Duodenal mucosa (tissue), 2 donors: ENCODE measurements at regions not wholly inside any gene's neighbourhood (a gene's known extent, or its start where the extent isn't known, plus 50 kb on each side); places are given as distances from the start of the nearest gene placed in this dataset.

ENCODE experiments used
- H3K27ac ChIP-seq: one replicate; pipeline ENCODE4 v1.7.0; 2013; ENCODE audit warnings: low read depth, low read length
- H3K27me3 ChIP-seq, 2 donors: one replicate each; pipeline ENCODE4 v1.7.0; 2013; ENCODE audit warnings: low read length in 2 of 2, control low read depth in 1 of 2; ENCODE audit not compliant: insufficient read depth in 2 of 2, control insufficient read depth in 1 of 2
- H3K36me3 ChIP-seq, 2 donors: one replicate each; pipeline ENCODE4 v1.7.0; 2013; ENCODE audit warnings: low read length in 2 of 2, control low read depth in 1 of 2; ENCODE audit not compliant: insufficient read depth in 2 of 2, control insufficient read depth in 1 of 2
- H3K4me1 ChIP-seq, 2 donors: one replicate each; pipeline ENCODE4 v1.7.0; 2013; ENCODE audit warnings: low read length in 2 of 2, control low read depth in 1 of 2; ENCODE audit not compliant: insufficient read depth in 2 of 2, control insufficient read depth in 1 of 2
- H3K4me3 ChIP-seq, 2 donors: one replicate each; pipeline ENCODE4 v1.7.0; 2013; ENCODE audit warnings: low read length in 2 of 2, low read depth in 1 of 2
- H3K9ac ChIP-seq, 2 donors: one replicate each; pipeline ENCODE4 v1.7.0; 2013; ENCODE audit warnings: low read length in 2 of 2, low read depth in 1 of 2
- H3K9me3 ChIP-seq, 2 donors: one replicate each; pipeline ENCODE4 v1.7.0; 2013; ENCODE audit warnings: low read length in 2 of 2, control low read depth in 1 of 2; ENCODE audit not compliant: control insufficient read depth in 1 of 2

- no peaks in the 10 kb centered on the region for H3K9me3 ChIP-seq
- no peaks in the 10 kb centered on the region for H3K36me3 ChIP-seq
- no peak overlapping the region for H3K9ac ChIP-seq
These were observed 197.1 kb downstream of the UACA start for GRCh38 chr15:70566047-70566835.

DNA sequence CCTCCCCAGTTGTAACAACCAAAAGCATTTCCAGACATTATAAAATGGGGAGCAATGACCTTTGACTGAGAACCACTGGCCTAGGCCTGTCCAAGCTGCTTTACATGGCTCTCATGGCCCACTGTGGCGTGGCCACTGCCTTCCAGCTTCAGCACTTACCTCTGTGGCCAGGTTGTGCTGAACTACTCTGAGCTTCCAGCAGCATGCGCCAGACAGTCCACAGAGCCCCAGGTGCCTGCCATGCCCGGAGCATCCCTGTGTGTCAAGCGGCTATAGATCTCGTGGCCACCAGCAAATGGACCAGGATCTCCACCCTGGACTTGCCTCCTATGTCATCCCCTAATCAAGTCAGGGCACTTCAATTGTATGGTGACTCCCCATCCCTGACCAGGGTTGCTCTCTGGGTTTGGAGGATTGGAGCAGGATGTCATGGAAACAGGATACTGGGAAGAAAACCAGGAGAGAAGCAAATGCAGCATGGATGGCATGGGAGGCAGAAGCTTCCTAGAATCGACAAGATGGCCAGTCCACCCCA is 199.7 kb downstream of the UACA start:
- no peaks in the 10 kb centered on the region for H3K36me3 ChIP-seq
- H3K4me1 ChIP-seq: peaks cover 9 to 14% of the 10 kb centered on the region in 2 donors
- H3K9me3 ChIP-seq: no peaks in the 10 kb centered on the region
- H3K9ac ChIP-seq: no peak overlapping the region
- H3K4me3 ChIP-seq: no peak overlapping the region
- no peak overlapping the region for H3K27ac ChIP-seq
- H3K27me3 ChIP-seq: peaks cover 0 to 5% of the 10 kb centered on the region in 2 donors

More at GRCh38 chr15:70566047-70566835, 197.1 kb downstream of the UACA start:
- Histone ChIP-seq H3K4me3 (no peak overlapping the region), H3K27ac (no peak overlapping the region), H3K27me3 (no peaks in the 10 kb centered on the region), H3K4me1 (peaks cover 5 to 6% of the 10 kb centered on the region in 2 donors)

DNA sequence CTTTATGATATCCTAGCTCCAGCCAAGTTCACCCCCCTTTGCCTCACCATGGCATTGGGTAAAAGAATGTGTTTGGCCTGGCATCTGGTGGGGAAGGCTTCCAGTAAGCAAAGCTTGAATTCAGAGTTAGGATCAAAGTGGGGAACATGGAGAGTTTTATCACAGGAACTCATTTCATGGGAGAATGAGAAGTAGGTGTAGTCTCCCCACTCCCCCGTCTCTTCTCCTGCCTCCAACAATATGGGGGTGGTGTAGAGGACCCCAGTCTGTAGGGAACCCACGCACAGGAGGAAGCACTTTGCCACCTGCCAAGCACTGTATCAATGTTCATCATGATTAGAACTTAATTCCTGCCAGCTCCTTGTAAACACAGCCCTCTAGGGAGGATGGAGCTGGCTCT is 200.5 kb downstream of the UACA start:
- no peak overlapping the region for H3K4me3 ChIP-seq
- peaks cover 12 to 14% of the 10 kb centered on the region in 2 donors for H3K4me1 ChIP-seq
- no peak overlapping the region for H3K9ac ChIP-seq
- H3K27me3 ChIP-seq: peaks cover 0 to 8% of the 10 kb centered on the region in 2 donors
- no peak overlapping the region for H3K27ac ChIP-seq
- no peaks in the 10 kb centered on the region for H3K36me3 ChIP-seq
- H3K9me3 ChIP-seq: no peaks in the 10 kb centered on the region

DNA sequence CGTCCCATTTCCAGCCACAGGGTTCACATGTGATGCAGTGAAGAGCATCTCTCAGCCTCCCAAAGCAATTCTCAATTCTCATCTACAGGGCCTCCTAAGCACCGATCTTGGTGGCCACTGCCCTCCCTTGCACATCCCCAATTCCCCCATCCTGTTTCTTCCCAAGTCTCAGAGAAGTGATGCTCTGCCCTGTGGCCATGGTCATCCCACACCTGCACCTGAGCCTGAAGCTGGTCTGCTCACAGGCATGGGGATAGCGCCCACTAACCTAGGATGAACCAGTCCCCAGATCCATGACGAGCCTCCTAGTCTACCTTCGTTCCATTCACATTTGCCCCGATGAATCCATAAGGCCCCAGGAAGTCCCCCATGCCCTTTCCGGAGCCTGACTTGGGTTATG is 201.5 kb downstream of the UACA start:
- H3K36me3 ChIP-seq: no peaks in the 10 kb centered on the region
- H3K27ac ChIP-seq: no peak overlapping the region
- H3K9ac ChIP-seq: no peak overlapping the region
- H3K4me1 ChIP-seq: peaks cover 12 to 14% of the 10 kb centered on the region in 2 donors
- H3K4me3 ChIP-seq: no peak overlapping the region
- H3K9me3 ChIP-seq: no peaks in the 10 kb centered on the region
- H3K27me3 ChIP-seq: peaks cover 0 to 8% of the 10 kb centered on the region in 2 donors

DNA sequence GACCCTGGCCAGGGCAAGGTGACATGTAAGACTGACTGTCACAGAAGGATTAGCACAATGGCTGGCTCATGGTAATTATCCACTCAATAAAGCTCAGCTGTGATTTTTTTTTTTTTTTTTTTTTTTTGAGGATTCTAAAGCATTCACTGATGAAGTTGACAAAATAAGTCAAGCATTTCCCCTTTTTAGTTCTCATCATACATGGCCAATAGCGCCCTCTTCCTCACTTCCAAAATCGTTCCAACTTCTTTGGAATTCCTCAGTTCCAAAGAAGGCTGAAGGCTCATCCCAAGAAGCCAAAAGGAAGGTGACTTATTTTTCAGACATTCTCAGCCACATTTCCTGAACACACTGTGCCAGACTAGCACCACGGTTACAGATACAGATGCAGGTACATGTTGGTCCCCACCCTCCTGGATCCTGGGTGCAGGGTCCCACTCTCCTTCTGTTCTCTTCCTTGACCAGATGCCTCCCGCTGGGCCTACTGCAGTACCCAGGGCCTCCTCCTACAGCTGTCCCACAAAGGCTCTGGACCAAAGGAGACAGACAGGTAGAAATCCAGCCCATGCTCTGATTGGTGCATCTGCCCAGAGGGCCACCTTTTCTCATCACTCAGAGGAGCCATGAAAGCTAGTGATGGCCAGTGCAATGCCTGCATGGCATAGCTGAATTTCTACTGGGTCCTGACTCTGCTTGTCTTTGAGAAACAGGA is 202.6 kb downstream of the UACA start:
- no peak overlapping the region for H3K27ac ChIP-seq

GRCh38 chr15:70559265-70560239 is 203.8 kb downstream of the UACA start:
- Histone ChIP-seq H3K36me3 (no peaks in the 10 kb centered on the region), H3K9me3 (no peaks in the 10 kb centered on the region), H3K9ac (peak overlapping the region in 1 of 2 donors; percentile 28), H3K4me1 (peaks cover 12 to 14% of the 10 kb centered on the region in 2 donors), H3K27ac (no peak overlapping the region), H3K4me3 (peak overlapping the region; percentile 30 to 46), H3K27me3 (peaks cover 0 to 8% of the 10 kb centered on the region in 2 donors)

More for the DNA sequence above, 202.6 kb downstream of the UACA start:
- no peaks in the 10 kb centered on the region for H3K36me3 ChIP-seq
- no peaks in the 10 kb centered on the region for H3K9me3 ChIP-seq
- peaks cover 0 to 8% of the 10 kb centered on the region in 2 donors for H3K27me3 ChIP-seq
- no peak overlapping the region for H3K4me3 ChIP-seq
- no peak overlapping the region for H3K9ac ChIP-seq
- peaks cover 12 to 14% of the 10 kb centered on the region in 2 donors for H3K4me1 ChIP-seq

DNA sequence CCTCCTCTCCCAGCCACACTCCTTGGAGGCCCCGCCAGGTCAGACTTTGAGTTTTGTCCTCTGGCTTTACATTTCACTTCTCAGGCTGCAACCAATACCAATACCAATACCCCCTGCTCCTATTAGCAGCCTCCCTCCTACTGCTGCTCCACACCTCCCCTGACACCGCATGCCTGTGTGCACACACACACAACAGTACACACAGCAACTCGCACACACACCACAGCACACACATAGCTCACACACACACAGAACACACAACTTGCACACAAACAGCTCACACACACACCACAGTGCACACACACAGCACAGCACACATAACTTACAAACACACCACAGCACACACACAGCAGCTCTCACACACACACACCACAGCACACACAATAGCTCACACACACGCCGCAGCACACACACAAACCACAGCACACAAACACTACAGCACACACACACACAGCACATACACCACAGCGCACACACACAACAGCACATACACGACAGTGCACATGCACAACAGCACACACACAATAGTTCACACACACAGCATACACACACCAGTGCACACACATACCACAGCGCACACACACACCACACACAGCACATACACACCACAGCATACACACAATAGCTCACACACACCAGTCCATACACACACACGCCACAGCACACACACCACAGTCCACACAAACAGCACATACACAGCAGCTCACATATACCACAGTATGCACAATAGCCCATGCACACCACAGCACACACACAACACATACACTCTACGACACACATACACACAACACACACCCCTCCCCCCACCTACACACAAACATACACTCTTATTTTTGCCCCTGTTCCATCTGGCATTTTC is 204.7 kb downstream of the UACA start:
- H3K27ac ChIP-seq: no peak overlapping the region
- H3K4me1 ChIP-seq: peaks cover 12 to 14% of the 10 kb centered on the region in 2 donors
- peak overlapping the region in 1 of 2 donors; percentile 28 for H3K9ac ChIP-seq
- no peaks in the 10 kb centered on the region for H3K36me3 ChIP-seq
- peak overlapping the region; percentile 30 to 46 for H3K4me3 ChIP-seq
- no peaks in the 10 kb centered on the region for H3K9me3 ChIP-seq
- H3K27me3 ChIP-seq: peaks cover 0 to 8% of the 10 kb centered on the region in 2 donors

DNA sequence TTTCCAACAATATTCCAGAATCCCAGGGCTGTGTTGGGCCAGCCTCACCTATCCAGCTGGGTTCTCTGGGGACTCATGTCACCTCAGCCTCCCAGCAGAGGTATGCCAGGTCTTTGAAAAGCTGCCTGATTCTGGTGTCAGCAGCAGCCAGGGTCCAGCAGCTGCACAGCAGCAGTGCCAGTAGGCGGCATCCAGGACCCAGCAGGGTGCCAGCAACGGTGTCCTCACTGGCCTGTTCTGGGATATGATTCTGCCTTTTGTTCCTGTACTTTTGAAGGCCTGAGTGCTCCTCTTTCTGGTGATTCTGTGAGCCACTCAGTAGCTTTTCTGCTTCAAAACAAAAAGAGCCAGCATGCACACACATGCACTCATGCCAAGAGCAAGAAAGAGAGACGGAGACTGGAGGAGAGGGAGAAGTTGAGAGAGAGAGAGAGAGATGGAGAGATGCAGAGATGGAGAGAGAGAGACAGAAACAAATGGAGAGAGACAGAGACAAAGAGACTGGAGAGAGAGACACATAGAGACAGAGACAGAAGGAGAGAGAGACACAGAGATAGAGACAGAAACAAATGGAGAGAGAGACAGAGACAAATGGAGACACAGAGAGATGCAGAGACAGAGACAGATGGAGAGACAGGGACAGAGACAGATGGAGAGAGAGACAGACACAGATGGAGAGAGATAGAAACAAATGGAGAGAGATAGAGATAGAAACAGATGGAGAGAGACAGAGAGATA is 205.7 kb downstream of the UACA start:
- Histone ChIP-seq H3K27ac (no peak overlapping the region), H3K4me3 (no peak overlapping the region), H3K4me1 (peaks cover 12 to 14% of the 10 kb centered on the region in 2 donors), H3K36me3 (no peaks in the 10 kb centered on the region), H3K9me3 (no peaks in the 10 kb centered on the region), H3K27me3 (peaks cover 0 to 8% of the 10 kb centered on the region in 2 donors), H3K9ac (no peak overlapping the region)
